Fibroblast of lung (primary cell): ENCODE measurements at regions not wholly inside any gene's neighbourhood (a gene's known extent, or its start where the extent isn't known, plus 50 kb on each side); places are given as distances from the start of the nearest gene placed in this dataset.

Experiments
- DNase-seq, 2 donors: peaks; one replicate each; pipeline versions ENCODE4 v3.0.0 to v3.0.0-alpha.2; 2010; ENCODE audit warnings: low read depth in 2 of 2
- H2AFZ ChIP-seq: 2 replicates; pipeline ENCODE4 v1.5.1; 2012; ENCODE audit warnings: low read length, control low read depth, inconsistent platforms
- H3K27ac ChIP-seq: 2 replicates; pipeline ENCODE4 v1.5.1; 2011; ENCODE audit warnings: low read length, control low read depth; ENCODE audit not compliant: insufficient read depth
- H3K27me3 ChIP-seq: 2 replicates; pipeline ENCODE4 v1.5.1; 2011; ENCODE audit warnings: mild to moderate bottlenecking, low read length; ENCODE audit not compliant: control insufficient read depth, insufficient read depth
- H3K36me3 ChIP-seq: 2 replicates; pipeline ENCODE4 v1.5.1; 2011; ENCODE audit warnings: low read length; ENCODE audit not compliant: control insufficient read depth, insufficient read depth
- H3K4me1 ChIP-seq: 2 replicates; pipeline ENCODE4 v1.5.1; 2011; ENCODE audit warnings: low read length; ENCODE audit not compliant: control insufficient read depth, insufficient read depth; ENCODE audit errors: extremely low read depth
- H3K4me2 ChIP-seq: 2 replicates; pipeline ENCODE4 v1.5.1; 2011; ENCODE audit warnings: low read length, control low read depth; ENCODE audit not compliant: insufficient read depth; ENCODE audit errors: extremely low read depth
- H3K4me3 ChIP-seq, 4 experiments: fragments of 200-600 bp in 1 of 4; sonication (generic) in 1 of 4; replicated peaks in 1 of 4; 2 replicates each; pipeline ENCODE4 v1.5.1; 2011 to 2016; ENCODE audit warnings: low read length in 4 of 4, low read depth in 3 of 4, mild to moderate bottlenecking in 3 of 4, control low read depth in 2 of 4, inconsistent platforms in 1 of 4, mixed read lengths in 1 of 4; ENCODE audit not compliant: insufficient read depth in 1 of 4; ENCODE audit errors: control extremely low read depth in 1 of 4
- H3K79me2 ChIP-seq: 2 replicates; pipeline ENCODE4 v1.5.1; 2012; ENCODE audit warnings: mild to moderate bottlenecking, low read length, inconsistent platforms; ENCODE audit not compliant: control insufficient read depth, insufficient read depth
- H3K9ac ChIP-seq: 2 replicates; pipeline ENCODE4 v1.5.1; 2011; ENCODE audit warnings: mild to moderate bottlenecking, low read length, control low read depth; ENCODE audit not compliant: insufficient read depth
- H3K9me3 ChIP-seq: 2 replicates; pipeline ENCODE4 v1.5.1; 2012; ENCODE audit warnings: low read depth, low read length; ENCODE audit not compliant: control insufficient read depth, insufficient read depth
- H4K20me1 ChIP-seq: 2 replicates; pipeline ENCODE4 v1.5.1; 2011; ENCODE audit warnings: low read length; ENCODE audit not compliant: control insufficient read depth, insufficient read depth; ENCODE audit errors: extremely low read depth
- CTCF ChIP-seq, 2 donors: IDR thresholded peaks in 1 of 2; conservative IDR thresholded peaks in 1 of 2; 1 replicate in 1 of 2; 2 replicates in 1 of 2; pipeline ENCODE4 v1.5.1; 2011 to 2012; ENCODE audit warnings: low read length in 2 of 2, control low read depth in 1 of 2, inconsistent platforms in 1 of 2, low read depth in 1 of 2, mild to moderate bottlenecking in 1 of 2
- EZH2 ChIP-seq: IDR thresholded peaks from 2 replicates; pipeline ENCODE4 v1.5.1; 2012; ENCODE audit warnings: low read length, control low read depth, mild to moderate bottlenecking; ENCODE audit errors: missing control alignments

GRCh38 chr18:39692367-39693015 is 2126.9 kb upstream of the CELF4 start:
- H3K27me3 ChIP-seq, result no peaks in the 10 kb centered on the region
- H3K4me2 ChIP-seq, result no peak overlapping the region
- H2AFZ ChIP-seq, result no peak overlapping the region

GRCh38 chr18:39685303-39685902 is 2119.8 kb upstream of the CELF4 start:
- H3K27ac ChIP-seq, result no peak overlapping the region
- no peaks in the 10 kb centered on the region for H3K27me3 ChIP-seq
- H3K4me1 ChIP-seq, result no peaks in the 10 kb centered on the region
- H3K36me3 ChIP-seq, result no peaks in the 10 kb centered on the region
- H3K9ac ChIP-seq, result no peak overlapping the region
- H4K20me1 ChIP-seq, result no peaks in the 10 kb centered on the region
- no peak for DNase-seq
- no peaks in the 10 kb centered on the region for H3K79me2 ChIP-seq
- no peaks in the 10 kb centered on the region for H3K9me3 ChIP-seq
- H3K4me3 ChIP-seq, result no peak overlapping the region
- TF ChIP-seq EZH2, result no peak
- no peak for TF ChIP-seq CTCF (conservative IDR thresholded peaks at IDR 0.05 in 1 of 2, IDR thresholded peaks at IDR 0.05 in 1 of 2; ENCODE audit: low read depth in 1 of 2, low read length in 2 of 2)
- no peak overlapping the region for H2AFZ ChIP-seq
- no peak overlapping the region for H3K4me2 ChIP-seq

More at GRCh38 chr18:39692367-39693015, 2126.9 kb upstream of the CELF4 start:
- H3K9me3 ChIP-seq, result no peaks in the 10 kb centered on the region
- H4K20me1 ChIP-seq, result no peaks in the 10 kb centered on the region
- TF ChIP-seq CTCF (conservative IDR thresholded peaks at IDR 0.05 in 1 of 2, IDR thresholded peaks at IDR 0.05 in 1 of 2; ENCODE audit: low read depth in 1 of 2, low read length in 2 of 2), result no peak
- TF ChIP-seq EZH2, result no peak
- H3K4me3 ChIP-seq, result no peak overlapping the region
- no peaks in the 10 kb centered on the region for H3K79me2 ChIP-seq
- DNase-seq, result no peak
- no peaks in the 10 kb centered on the region for H3K4me1 ChIP-seq
- H3K9ac ChIP-seq, result no peak overlapping the region
- H3K36me3 ChIP-seq, result no peaks in the 10 kb centered on the region
- no peak overlapping the region for H3K27ac ChIP-seq

- no peak overlapping the region for H3K9ac ChIP-seq
- no peak for DNase-seq
- H3K4me3 ChIP-seq, result no peak overlapping the region
- H2AFZ ChIP-seq, result no peak overlapping the region
- H3K4me2 ChIP-seq, result no peak overlapping the region
- no peak for TF ChIP-seq CTCF (conservative IDR thresholded peaks at IDR 0.05 in 1 of 2, IDR thresholded peaks at IDR 0.05 in 1 of 2; ENCODE audit: low read depth in 1 of 2, low read length in 2 of 2)
- no peak for TF ChIP-seq EZH2
- no peaks in the 10 kb centered on the region for H4K20me1 ChIP-seq
- H3K27ac ChIP-seq, result no peak overlapping the region
- H3K36me3 ChIP-seq, result no peaks in the 10 kb centered on the region
- no peaks in the 10 kb centered on the region for H3K4me1 ChIP-seq
- no peaks in the 10 kb centered on the region for H3K27me3 ChIP-seq
- H3K79me2 ChIP-seq, result no peaks in the 10 kb centered on the region
- no peaks in the 10 kb centered on the region for H3K9me3 ChIP-seq
These were observed 2115.5 kb upstream of the CELF4 start for GRCh38 chr18:39681061-39681460.
